Right lobe of liver (tissue), 4 donors: ENCODE measurements at regions not wholly inside any gene's neighbourhood (a gene's known extent, or its start where the extent isn't known, plus 50 kb on each side); places are given as distances from the start of the nearest gene placed in this dataset.

Experiments
- CTCF ChIP-seq, 4 donors: fragments of 200-600 bp in 3 of 4; fragments of 450-650 bp in 1 of 4; IDR thresholded peaks; one replicate each; pipeline versions ENCODE4 v1.5.1 to v1.8.0; 2016 to 2022; ENCODE audit warnings: antibody characterized with exemption in 4 of 4, mild to moderate bottlenecking in 2 of 4
- POLR2A ChIP-seq: fragments of 450-650 bp; IDR thresholded peaks from one replicate; pipeline ENCODE4 v1.6.1; 2017; ENCODE audit warnings: antibody characterized with exemption, mild to moderate bottlenecking
- donor health status: DM: no; HTN: no; CAD: no.
- donor health status: DM: no; HTN: no; CAD: no.
- donor health status: DM: no; HTN: yes; CAD: no.

GRCh38 chr18:77737405-77737804, 487.8 kb downstream of the GALR1 start:
- no peak for TF ChIP-seq CTCF (IDR thresholded peaks at IDR 0.05)
- no peak for TF ChIP-seq POLR2A
